ENCODE measurements at regions not wholly inside any gene's neighbourhood (a gene's known extent, or its start where the extent isn't known, plus 50 kb on each side); places are given as distances from the start of the nearest gene placed in this dataset.

- H3K9me3 Mint-ChIP-seq: peaks cover 3 to 4% of the 10 kb centered on the region in 2 donors
- no peak for ATAC-seq
- DNase-seq (ENCODE audit: low spot score in 2 of 2): no peak
- H3K36me3 Mint-ChIP-seq: no peaks in the 10 kb centered on the region
- H3K27ac Mint-ChIP-seq: no peak overlapping the region
Measured at GRCh38 chr4:108399610-108400265, 220.6 kb upstream of the RPL34 start.

- ATAC-seq (no peak), DNase-seq (ENCODE audit: low spot score in 2 of 2) (no peak)
- no peak overlapping the region for H3K27ac Mint-ChIP-seq
- no peaks in the 10 kb centered on the region for H3K9me3 Mint-ChIP-seq
- no peaks in the 10 kb centered on the region for H3K36me3 Mint-ChIP-seq
Measured at GRCh38 chr4:108398836-108399235, 221.5 kb upstream of the RPL34 start.

- Mint-ChIP-seq H3K9me3 (no peaks in the 10 kb centered on the region), H3K36me3 (no peaks in the 10 kb centered on the region), H3K27ac (no peak overlapping the region)
- DNase-seq (ENCODE audit: low spot score in 2 of 2): no peak
- ATAC-seq: peak in 1 of 2 donors; percentile 31
Measured at GRCh38 chr4:108398316-108398715, 222.1 kb upstream of the RPL34 start.

- ATAC-seq (peak; percentile 40 to 50), DNase-seq (ENCODE audit: low spot score in 2 of 2) (no peak)
- Mint-ChIP-seq H3K27ac (no peak overlapping the region), H3K9me3 (no peaks in the 10 kb centered on the region), H3K36me3 (no peaks in the 10 kb centered on the region)
Measured at GRCh38 chr4:108397850-108398249, 222.5 kb upstream of the RPL34 start.

- Mint-ChIP-seq H3K36me3 (no peaks in the 10 kb centered on the region), H3K9me3 (no peaks in the 10 kb centered on the region), H3K27ac (no peak overlapping the region)
- ATAC-seq: no peak
- no peak for DNase-seq (ENCODE audit: low spot score in 2 of 2)
Measured at GRCh38 chr4:108396900-108397497, 223.4 kb upstream of the RPL34 start.

- Mint-ChIP-seq H3K27ac (no peak overlapping the region), H3K36me3 (no peaks in the 10 kb centered on the region), H3K9me3 (no peaks in the 10 kb centered on the region)
- ATAC-seq: no peak
- no peak for DNase-seq (ENCODE audit: low spot score in 2 of 2)
Measured at GRCh38 chr4:108395786-108396185, 224.6 kb upstream of the RPL34 start.

GRCh38 chr4:108393890-108394472 is 225.2 kb upstream of the LEF1 start:
- ATAC-seq (no peak), DNase-seq (ENCODE audit: low spot score in 2 of 2) (no peak)
- H3K27ac Mint-ChIP-seq: no peak overlapping the region
- H3K36me3 Mint-ChIP-seq: no peaks in the 10 kb centered on the region
- H3K9me3 Mint-ChIP-seq: no peaks in the 10 kb centered on the region

GRCh38 chr4:108391701-108392455 is 223.1 kb upstream of the LEF1 start:
- Mint-ChIP-seq H3K9me3 (no peaks in the 10 kb centered on the region), H3K36me3 (no peaks in the 10 kb centered on the region), H3K27ac (no peak overlapping the region)
- DNase-seq (ENCODE audit: low spot score in 2 of 2) (no peak), ATAC-seq (no peak)

GRCh38 chr4:108385076-108385475 is 216.3 kb upstream of the LEF1 start:
- peaks cover 0 to 4% of the 10 kb centered on the region in 2 donors for H3K9me3 Mint-ChIP-seq
- H3K27ac Mint-ChIP-seq: peak overlapping the region in 1 of 2 donors; percentile 14
- DNase-seq (ENCODE audit: low spot score in 2 of 2) (no peak), ATAC-seq (no peak)
- H3K36me3 Mint-ChIP-seq: peaks cover 0 to 5% of the 10 kb centered on the region in 2 donors

GRCh38 chr4:108384544-108384943 is 215.8 kb upstream of the LEF1 start:
- ATAC-seq: no peak
- DNase-seq (ENCODE audit: low spot score in 2 of 2): no peak
- H3K27ac Mint-ChIP-seq: peak overlapping the region in 1 of 2 donors; percentile 14
- H3K9me3 Mint-ChIP-seq: peaks cover 0 to 4% of the 10 kb centered on the region in 2 donors
- peaks cover 0 to 5% of the 10 kb centered on the region in 2 donors for H3K36me3 Mint-ChIP-seq

- H3K27ac Mint-ChIP-seq: no peak overlapping the region
- no peak for DNase-seq (ENCODE audit: low spot score in 2 of 2)
- ATAC-seq: no peak
- H3K9me3 Mint-ChIP-seq: peaks cover 0 to 4% of the 10 kb centered on the region in 2 donors
- peaks cover 0 to 5% of the 10 kb centered on the region in 2 donors for H3K36me3 Mint-ChIP-seq
Measured at GRCh38 chr4:108383157-108383556, 214.4 kb upstream of the LEF1 start.

GRCh38 chr4:108382751-108383150 is 214.0 kb upstream of the LEF1 start:
- H3K36me3 Mint-ChIP-seq: peaks cover 0 to 5% of the 10 kb centered on the region in 2 donors
- ATAC-seq (no peak), DNase-seq (ENCODE audit: low spot score in 2 of 2) (no peak)
- no peak overlapping the region for H3K27ac Mint-ChIP-seq
- peaks cover 0 to 4% of the 10 kb centered on the region in 2 donors for H3K9me3 Mint-ChIP-seq

- Mint-ChIP-seq H3K9me3 (peaks cover 0 to 3% of the 10 kb centered on the region in 2 donors), H3K36me3 (peaks cover 0 to 3% of the 10 kb centered on the region in 2 donors), H3K27ac (no peak overlapping the region)
- DNase-seq (ENCODE audit: low spot score in 2 of 2): no peak
- ATAC-seq: no peak
Measured at GRCh38 chr4:108378164-108378563, 209.4 kb upstream of the LEF1 start.

GRCh38 chr4:108377021-108377420 is 208.3 kb upstream of the LEF1 start:
- H3K27ac Mint-ChIP-seq: no peak overlapping the region
- DNase-seq (ENCODE audit: low spot score in 2 of 2) (no peak), ATAC-seq (no peak)
- H3K36me3 Mint-ChIP-seq: peaks cover 0 to 7% of the 10 kb centered on the region in 2 donors
- peaks cover 0 to 6% of the 10 kb centered on the region in 2 donors for H3K9me3 Mint-ChIP-seq

GRCh38 chr4:108375434-108375833 is 206.7 kb upstream of the LEF1 start:
- Mint-ChIP-seq H3K9me3 (peaks cover 0 to 6% of the 10 kb centered on the region in 2 donors), H3K36me3 (peaks cover 0 to 7% of the 10 kb centered on the region in 2 donors), H3K27ac (no peak overlapping the region)
- ATAC-seq (no peak), DNase-seq (ENCODE audit: low spot score in 2 of 2) (no peak)

GRCh38 chr4:108372681-108373080 is 203.9 kb upstream of the LEF1 start:
- ATAC-seq (peak; percentile 57 to 72), DNase-seq (ENCODE audit: low spot score in 2 of 2) (no peak)
- peaks cover 0 to 7% of the 10 kb centered on the region in 2 donors for H3K36me3 Mint-ChIP-seq
- H3K27ac Mint-ChIP-seq: no peak overlapping the region
- peaks cover 0 to 6% of the 10 kb centered on the region in 2 donors for H3K9me3 Mint-ChIP-seq

GRCh38 chr4:108371282-108371681 is 202.6 kb upstream of the LEF1 start:
- Mint-ChIP-seq H3K36me3 (peaks cover 0 to 7% of the 10 kb centered on the region in 2 donors), H3K27ac (no peak overlapping the region), H3K9me3 (peaks cover 0 to 6% of the 10 kb centered on the region in 2 donors)
- DNase-seq (ENCODE audit: low spot score in 2 of 2) (no peak), ATAC-seq (no peak)

All from activated naive CD4-positive, alpha-beta T cell treated with anti-CD3 and anti-CD28 coated beads, Interleukin-2, amount 50 U/mL, for 72 hours (primary cell).